ENCODE measurements at regions not wholly inside any gene's neighbourhood (a gene's known extent, or its start where the extent isn't known, plus 50 kb on each side); places are given as distances from the start of the nearest gene placed in this dataset.

DNA sequence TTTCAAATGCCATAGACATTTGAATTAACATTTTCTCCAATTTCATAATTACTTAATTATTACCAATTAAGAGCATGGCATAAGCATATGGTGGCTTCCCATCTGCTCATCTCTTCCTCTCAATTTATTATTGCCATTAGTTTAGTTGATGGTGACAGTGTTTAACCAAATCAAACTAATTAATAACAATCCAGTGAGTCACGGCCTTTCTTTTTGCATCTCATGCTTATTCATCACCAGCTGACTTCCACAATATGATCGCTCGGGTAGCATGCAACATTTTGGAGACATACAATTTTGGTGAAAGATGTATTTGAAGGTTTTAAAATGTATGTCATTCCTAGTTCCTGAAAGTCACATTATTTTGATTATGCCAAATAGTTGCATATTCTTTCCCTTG, 172.8 kb upstream of the TACR3 start:
- TF ChIP-seq CTCF (IDR thresholded peaks at IDR 0.05) = no peak
- TF ChIP-seq ZFX (IDR thresholded peaks at IDR 0.05; ENCODE audit: borderline replicate concordance) = no peak
- H3K27ac ChIP-seq = no peak overlapping the region

DNA sequence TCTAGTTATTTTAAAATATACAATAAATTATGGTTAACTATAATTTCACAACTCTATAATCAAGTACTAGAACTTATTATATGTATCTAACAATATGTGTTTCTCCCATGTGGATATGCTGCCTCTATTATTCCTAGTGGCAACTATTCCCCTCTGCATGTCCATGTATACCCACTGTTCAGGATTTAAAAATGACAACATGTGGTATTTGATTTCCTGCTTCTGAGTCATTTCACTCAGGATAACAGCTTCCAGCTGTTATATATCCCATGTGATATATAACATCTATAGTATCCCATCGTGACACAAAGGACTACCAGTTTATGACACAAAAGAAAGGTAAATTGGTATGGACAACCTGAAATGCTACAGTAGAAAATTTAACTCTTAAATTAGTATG, 167.4 kb upstream of the TACR3 start:
- H3K27ac ChIP-seq = no peak overlapping the region
- no peak for TF ChIP-seq CTCF (IDR thresholded peaks at IDR 0.05)
- no peak for TF ChIP-seq ZFX (IDR thresholded peaks at IDR 0.05; ENCODE audit: borderline replicate concordance)

GRCh38 chr4:103885152-103885551, 165.4 kb upstream of the TACR3 start:
- TF ChIP-seq ZFX (IDR thresholded peaks at IDR 0.05; ENCODE audit: borderline replicate concordance) (no peak), CTCF (IDR thresholded peaks at IDR 0.05) (no peak)
- H3K27ac ChIP-seq = no peak overlapping the region

DNA sequence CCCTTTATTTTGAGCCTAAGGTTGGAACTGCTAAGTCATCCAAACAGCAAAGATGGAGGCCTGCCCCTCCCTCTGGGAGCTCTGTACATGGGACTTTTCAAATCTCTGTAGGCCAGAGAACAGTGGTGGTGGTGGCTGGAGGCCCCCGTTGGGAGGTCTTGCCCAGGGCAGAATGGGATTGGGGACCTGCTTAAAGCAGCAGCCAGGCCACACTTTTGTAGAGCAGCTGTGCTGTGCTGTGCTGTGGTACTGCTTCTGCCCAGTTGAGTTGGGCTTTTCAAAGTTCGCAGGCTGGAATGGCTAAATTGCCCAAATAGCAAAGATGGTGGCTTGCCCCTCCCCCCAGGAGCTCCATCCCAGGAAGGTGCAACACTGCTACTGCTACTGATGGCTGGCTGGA, 147.5 kb upstream of the TACR3 start:
- H3K27ac ChIP-seq = no peak overlapping the region
- TF ChIP-seq ZFX (IDR thresholded peaks at IDR 0.05; ENCODE audit: borderline replicate concordance) = no peak
- TF ChIP-seq CTCF (IDR thresholded peaks at IDR 0.05) = no peak

- no peak for TF ChIP-seq ZFX (IDR thresholded peaks at IDR 0.05; ENCODE audit: borderline replicate concordance)
Observed at GRCh38 chr4:103853627-103854026, 133.8 kb upstream of the TACR3 start.

GRCh38 chr4:103853146-103853545, 133.4 kb upstream of the TACR3 start:
- TF ChIP-seq ZFX (IDR thresholded peaks at IDR 0.05; ENCODE audit: borderline replicate concordance) (no peak), CTCF (IDR thresholded peaks at IDR 0.05) (no peak)
- H3K27ac ChIP-seq = no peak overlapping the region

More at GRCh38 chr4:103853627-103854026, 133.8 kb upstream of the TACR3 start:
- no peak overlapping the region for H3K27ac ChIP-seq

DNA sequence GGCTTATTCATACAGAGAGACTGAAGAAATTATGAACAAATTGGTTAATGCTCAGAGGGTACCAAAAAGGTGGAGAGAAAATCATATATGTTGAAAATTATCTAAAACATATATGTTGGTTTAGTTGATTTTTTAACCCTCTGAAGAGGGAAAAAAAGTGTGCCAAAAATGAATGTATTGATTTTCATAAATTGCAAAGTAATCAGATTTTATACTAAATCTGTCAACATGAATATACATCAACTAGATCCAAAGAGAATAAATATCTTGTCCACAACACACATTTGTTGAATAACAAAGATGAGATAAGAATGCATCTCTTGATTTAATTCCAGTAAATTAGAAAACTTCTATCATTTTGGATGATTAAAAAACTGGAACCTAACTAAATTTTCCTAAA, 125.3 kb upstream of the TACR3 start:
- TF ChIP-seq ZFX (IDR thresholded peaks at IDR 0.05; ENCODE audit: borderline replicate concordance) = no peak
- H3K27ac ChIP-seq = no peak overlapping the region

DNA sequence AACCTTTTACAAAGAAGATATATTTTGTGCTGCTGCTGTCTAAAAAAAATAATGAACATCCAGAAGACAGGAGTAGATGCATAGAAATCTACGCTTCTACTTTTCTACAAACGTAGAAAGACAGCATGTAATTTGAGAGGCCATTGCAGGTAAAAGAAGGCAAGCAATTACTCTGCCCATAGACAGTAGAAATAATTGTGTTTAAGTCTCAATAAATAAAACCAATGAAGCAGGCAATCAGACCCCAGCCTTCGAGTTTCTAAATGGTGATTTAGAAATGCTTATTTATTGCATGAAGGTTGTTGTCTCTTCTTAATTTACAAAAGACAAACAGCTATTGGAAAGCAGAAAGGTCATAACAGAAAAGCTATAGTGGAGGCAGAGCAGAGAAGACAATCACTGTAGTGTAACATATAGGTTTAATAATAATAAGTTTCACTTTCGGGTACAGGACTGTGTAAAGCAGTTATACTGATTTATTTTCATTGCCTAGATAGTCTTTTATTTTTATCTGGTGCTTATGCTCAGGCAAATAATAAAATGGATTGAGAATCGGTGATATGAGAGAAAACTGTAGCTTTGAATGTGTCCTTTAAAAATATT, 123.0 kb upstream of the TACR3 start:
- TF ChIP-seq ZFX (IDR thresholded peaks at IDR 0.05; ENCODE audit: borderline replicate concordance) (no peak), CTCF (IDR thresholded peaks at IDR 0.05) (no peak)
- H3K27ac ChIP-seq = no peak overlapping the region
